SK-N-SH treated with all-trans-retinoic acid at 6 μM for 48 hours (cell line): ENCODE measurements at regions not wholly inside any gene's neighbourhood (a gene's known extent, or its start where the extent isn't known, plus 50 kb on each side); places are given as distances from the start of the nearest gene placed in this dataset.

Source experiments
- ARNTL ChIP-seq: fragments of 450-650 bp; formaldehyde crosslinking; IDR thresholded peaks from 2 replicates; pipeline ENCODE4 v1.5.0; 2020; ENCODE audit warnings: low read depth, mild to moderate bottlenecking, moderate library complexity, borderline replicate concordance
- TCF4 ChIP-seq: fragments of 250-450 bp; sonication (Bioruptor Pico); IDR thresholded peaks from 2 replicates; pipeline ENCODE4 v1.8.0; 2021; ENCODE audit warnings: mild to moderate bottlenecking, moderate library complexity, borderline replicate concordance
- ZC3H10 ChIP-seq: fragments of 250-450 bp; sonication (Bioruptor Pico); IDR thresholded peaks from 2 replicates; pipeline ENCODE4 v1.5.1; 2021; ENCODE audit warnings: mild to moderate bottlenecking, moderate library complexity
- ZFP30 ChIP-seq: fragments of 450-650 bp; formaldehyde crosslinking; IDR thresholded peaks from 2 replicates; pipeline ENCODE4 v1.5.0; 2022; ENCODE audit warnings: mild to moderate bottlenecking, moderate library complexity
- ZNF8 ChIP-seq: fragments of 450-650 bp; formaldehyde crosslinking; IDR thresholded peaks from 2 replicates; pipeline ENCODE4 v1.5.0; 2020; ENCODE audit warnings: mild to moderate bottlenecking, moderate library complexity
- TF ChIP-seq, protein P1 (sequence below): fragments of 250-450 bp; sonication (Bioruptor Pico); IDR thresholded peaks from 2 replicates; pipeline ENCODE4 v1.5.1; 2020; ENCODE audit warnings: low read depth, mild to moderate bottlenecking, moderate library complexity

DNA sequence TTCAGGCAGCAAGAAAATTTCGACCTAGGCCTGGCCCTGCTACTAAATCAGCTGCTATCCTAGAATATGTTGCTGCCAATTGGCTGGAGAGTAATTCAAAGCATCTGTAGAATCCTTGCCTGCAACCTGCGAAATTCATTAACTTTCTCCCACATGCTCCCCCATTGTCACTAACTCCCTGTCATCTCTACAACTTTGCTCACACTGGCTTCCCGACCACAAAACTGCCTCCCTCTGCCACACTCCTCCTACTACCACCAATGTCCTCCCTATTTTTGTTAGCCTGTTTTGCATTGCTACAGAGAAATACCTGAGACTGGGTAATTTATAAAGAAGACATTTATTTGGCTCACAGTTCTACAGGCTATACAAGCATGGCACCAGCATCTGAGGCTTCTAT, 570.6 kb downstream of the INSC start:
- TF ChIP-seq ZC3H10 (no peak), TCF4 (CRISPR knock-in tag) (no peak), ZNF8 (CRISPR knock-in tag) (no peak), ARNTL (no peak), ZFP30 (no peak)
- TF ChIP-seq, protein P1, sequence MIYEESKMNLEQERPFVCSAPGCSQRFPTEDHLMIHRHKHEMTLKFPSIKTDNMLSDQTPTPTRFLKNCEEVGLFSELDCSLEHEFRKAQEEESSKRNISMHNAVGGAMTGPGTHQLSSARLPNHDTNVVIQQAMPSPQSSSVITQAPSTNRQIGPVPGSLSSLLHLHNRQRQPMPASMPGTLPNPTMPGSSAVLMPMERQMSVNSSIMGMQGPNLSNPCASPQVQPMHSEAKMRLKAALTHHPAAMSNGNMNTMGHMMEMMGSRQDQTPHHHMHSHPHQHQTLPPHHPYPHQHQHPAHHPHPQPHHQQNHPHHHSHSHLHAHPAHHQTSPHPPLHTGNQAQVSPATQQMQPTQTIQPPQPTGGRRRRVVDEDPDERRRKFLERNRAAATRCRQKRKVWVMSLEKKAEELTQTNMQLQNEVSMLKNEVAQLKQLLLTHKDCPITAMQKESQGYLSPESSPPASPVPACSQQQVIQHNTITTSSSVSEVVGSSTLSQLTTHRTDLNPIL (CRISPR knock-in tag) = no peak
